ENCODE measurements at regions not wholly inside any gene's neighbourhood (a gene's known extent, or its start where the extent isn't known, plus 50 kb on each side); places are given as distances from the start of the nearest gene placed in this dataset.

DNA sequence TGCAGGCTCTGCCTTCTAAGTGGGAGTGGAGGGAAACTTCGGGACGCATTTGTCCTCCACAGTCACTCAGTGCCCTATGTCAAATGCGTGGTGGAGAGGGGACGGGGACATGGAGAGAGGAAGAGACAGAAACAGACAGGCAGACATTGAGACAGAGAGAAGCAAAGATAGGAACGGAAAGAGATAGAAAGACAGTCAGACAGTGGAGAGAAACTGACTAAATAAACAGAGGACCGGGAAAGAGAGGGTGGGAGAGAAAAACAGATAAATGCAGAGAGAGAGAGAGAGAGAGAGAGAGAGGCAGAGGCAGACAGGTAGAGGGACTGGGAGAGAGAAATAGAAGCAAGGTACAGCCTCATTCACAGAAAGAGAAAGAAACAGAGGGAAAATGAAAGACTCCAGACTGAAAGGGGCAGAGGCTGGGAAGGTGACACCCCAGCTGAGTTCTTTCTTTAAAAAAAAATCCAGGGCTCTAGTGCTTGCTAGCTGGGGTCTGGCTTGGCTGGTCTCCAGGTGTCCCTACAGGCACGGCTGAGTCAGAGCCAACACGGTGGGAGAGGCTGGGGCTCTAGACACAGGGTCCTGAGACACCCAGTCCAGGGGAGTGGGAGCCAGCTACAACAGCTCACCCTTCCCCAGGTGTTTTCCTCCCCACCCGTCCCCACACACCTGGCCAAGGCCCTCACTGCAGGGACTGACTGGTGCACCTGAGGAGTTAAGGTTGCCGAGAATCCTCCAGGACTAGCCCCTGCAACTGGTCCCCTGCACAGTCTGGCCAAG, 506.1 kb upstream of the PROK2 start:
- Histone ChIP-seq H3K4me3 (ENCODE audit: low read length) (no peak overlapping the region), H3K27me3 (ENCODE audit: insufficient read depth, low read length) (no peaks in the 10 kb centered on the region; the same call in 1 of the 2 replicates), H3K9ac (ENCODE audit: low read depth, low read length) (no peak overlapping the region), H3K27ac (ENCODE audit: low read length) (no peak overlapping the region), H3K9me3 (ENCODE audit: insufficient read depth, low read depth, low read length) (no peaks in the 10 kb centered on the region), H3K4me1 (ENCODE audit: insufficient read depth, low read length) (0 out of 2 replicates have a peak, but pooled peaks cover 4% of the 10 kb centered on the region), H3K36me3 (ENCODE audit: insufficient read depth, low read depth, low read length) (no peaks in the 10 kb centered on the region)

DNA sequence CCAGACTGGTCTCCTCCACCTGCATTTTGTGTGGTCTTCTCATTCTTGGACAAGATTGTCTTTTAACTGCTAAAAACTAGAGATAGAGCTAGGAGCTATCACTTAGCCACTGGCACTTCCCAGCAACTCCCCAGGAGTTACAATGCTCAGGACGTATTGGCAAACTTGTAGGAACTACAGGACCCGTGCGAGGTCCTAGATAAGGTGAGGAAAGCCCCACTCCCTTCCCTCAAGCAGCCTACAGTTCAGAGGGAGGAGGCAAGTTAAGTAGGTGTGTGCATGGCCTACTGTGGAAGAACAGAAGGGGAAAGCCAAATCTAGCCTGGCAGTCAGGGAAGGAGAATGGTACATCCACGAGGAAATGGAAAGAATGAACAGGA, 504.7 kb upstream of the PROK2 start:
- 0 out of 2 replicates have a peak, but pooled peaks cover 4% of the 10 kb centered on the region for H3K4me1 ChIP-seq (ENCODE audit: insufficient read depth, low read length)
- H3K9ac ChIP-seq (ENCODE audit: low read depth, low read length), result no peak overlapping the region
- no peaks in the 10 kb centered on the region; the same call in 1 of the 2 replicates for H3K27me3 ChIP-seq (ENCODE audit: insufficient read depth, low read length)
- no peak overlapping the region for H3K27ac ChIP-seq (ENCODE audit: low read length)
- H3K36me3 ChIP-seq (ENCODE audit: insufficient read depth, low read depth, low read length), result no peaks in the 10 kb centered on the region
- no peaks in the 10 kb centered on the region for H3K9me3 ChIP-seq (ENCODE audit: insufficient read depth, low read depth, low read length)
- H3K4me3 ChIP-seq (ENCODE audit: low read length), result no peak overlapping the region

DNA sequence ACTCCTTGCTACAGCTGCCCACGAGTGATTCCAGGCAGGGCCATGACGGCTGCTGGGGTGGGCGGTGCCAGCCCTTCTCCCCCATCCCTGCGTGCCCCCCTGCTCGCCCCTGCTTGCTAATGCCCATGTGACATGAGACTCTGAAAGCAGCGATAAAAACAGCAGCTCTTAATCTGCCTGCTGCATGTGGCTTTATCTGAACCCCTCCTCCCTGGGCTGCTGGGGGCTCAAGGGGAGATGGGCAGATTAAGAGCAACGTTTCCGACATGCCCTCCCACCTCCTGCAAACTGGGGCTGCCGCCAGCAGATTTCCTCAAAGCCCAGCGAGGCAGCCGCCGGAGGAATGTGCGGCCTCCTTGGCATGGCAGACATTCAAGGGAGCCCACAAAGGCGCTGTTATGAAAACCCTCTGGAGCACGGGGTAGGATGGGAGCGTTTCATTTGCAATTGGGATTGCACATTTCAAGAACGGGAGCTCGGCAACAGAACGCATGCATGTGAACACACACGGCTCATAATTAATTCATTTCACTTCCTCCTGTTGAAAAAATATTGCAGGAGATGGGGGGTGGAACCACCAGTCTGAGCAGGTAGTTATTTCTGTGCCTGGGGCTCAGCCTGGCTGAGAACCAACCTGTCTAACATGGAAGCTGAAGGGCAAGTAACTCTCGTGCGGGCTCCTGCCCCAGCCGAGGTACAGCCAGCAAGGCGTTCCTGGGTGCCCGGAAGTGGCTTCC, 504.2 kb upstream of the PROK2 start:
- no peaks in the 10 kb centered on the region for H3K9me3 ChIP-seq (ENCODE audit: insufficient read depth, low read depth, low read length)
- H3K27ac ChIP-seq (ENCODE audit: low read length), result no peak overlapping the region
- no peak overlapping the region for H3K9ac ChIP-seq (ENCODE audit: low read depth, low read length)
- H3K4me1 ChIP-seq (ENCODE audit: insufficient read depth, low read length), result 0 out of 2 replicates have a peak, but pooled peaks cover 4% of the 10 kb centered on the region
- H3K27me3 ChIP-seq (ENCODE audit: insufficient read depth, low read length), result no peaks in the 10 kb centered on the region; the same call in 1 of the 2 replicates
- H3K36me3 ChIP-seq (ENCODE audit: insufficient read depth, low read depth, low read length), result no peaks in the 10 kb centered on the region
- no peak overlapping the region for H3K4me3 ChIP-seq (ENCODE audit: low read length)

DNA sequence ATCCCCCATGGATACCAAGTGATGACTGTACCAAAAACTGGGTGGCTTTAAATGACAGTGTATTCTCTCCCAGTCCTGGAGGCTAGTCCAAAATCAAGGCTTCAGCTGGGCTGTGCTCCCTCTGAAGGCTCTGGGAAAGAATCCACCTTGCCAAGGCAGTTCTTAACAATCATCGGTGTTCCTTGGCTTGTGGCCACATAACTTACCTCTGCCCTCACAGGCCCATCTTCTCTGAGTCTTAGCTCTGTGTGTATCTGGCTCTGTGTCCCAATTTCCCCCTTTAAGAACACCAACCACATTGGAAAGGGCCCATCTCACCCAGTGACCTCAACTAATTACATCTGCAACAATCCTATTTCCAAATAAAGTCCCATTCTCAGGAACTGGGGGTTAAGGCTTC, 503.0 kb upstream of the PROK2 start:
- 0 out of 2 replicates have a peak, but pooled peaks cover 4% of the 10 kb centered on the region for H3K4me1 ChIP-seq (ENCODE audit: insufficient read depth, low read length)
- no peak overlapping the region for H3K4me3 ChIP-seq (ENCODE audit: low read length)
- no peak overlapping the region for H3K27ac ChIP-seq (ENCODE audit: low read length)
- peaks cover under 1% of the 10 kb centered on the region; the same call in 1 of the 2 replicates for H3K9me3 ChIP-seq (ENCODE audit: insufficient read depth, low read depth, low read length)
- no peak overlapping the region for H3K9ac ChIP-seq (ENCODE audit: low read depth, low read length)
- H3K27me3 ChIP-seq (ENCODE audit: insufficient read depth, low read length), result no peaks in the 10 kb centered on the region; the same call in 1 of the 2 replicates
- no peaks in the 10 kb centered on the region for H3K36me3 ChIP-seq (ENCODE audit: insufficient read depth, low read depth, low read length)

DNA sequence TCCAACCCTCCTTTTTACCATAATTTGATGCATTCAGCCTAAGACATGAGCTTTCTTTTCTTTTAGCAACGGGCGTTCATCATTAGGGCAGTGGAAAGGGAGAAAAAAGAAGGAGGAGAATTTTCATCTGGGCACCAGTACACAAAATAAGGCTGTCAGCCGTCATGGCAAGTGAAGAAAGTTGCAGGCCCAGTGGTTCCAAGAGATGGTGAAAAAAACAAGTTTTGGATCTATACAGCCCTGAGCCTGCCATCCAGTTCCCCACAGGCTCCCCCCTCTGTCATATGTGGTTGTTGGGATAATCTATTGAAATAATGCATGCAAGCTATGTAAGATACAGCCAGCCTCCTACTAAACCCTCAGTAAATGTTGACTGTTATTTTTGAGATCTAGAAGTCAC, 500.6 kb upstream of the PROK2 start:
- H3K4me1 ChIP-seq (ENCODE audit: insufficient read depth, low read length), result 0 out of 2 replicates have a peak, but pooled peaks cover 4% of the 10 kb centered on the region
- H3K36me3 ChIP-seq (ENCODE audit: insufficient read depth, low read depth, low read length), result no peaks in the 10 kb centered on the region
- H3K27ac ChIP-seq (ENCODE audit: low read length), result no peak overlapping the region
- H3K4me3 ChIP-seq (ENCODE audit: low read length), result no peak overlapping the region
- peaks cover 5% of the 10 kb centered on the region; the same call in 1 of the 2 replicates for H3K9me3 ChIP-seq (ENCODE audit: insufficient read depth, low read depth, low read length)
- H3K27me3 ChIP-seq (ENCODE audit: insufficient read depth, low read length), result no peaks in the 10 kb centered on the region; the same call in 1 of the 2 replicates
- H3K9ac ChIP-seq (ENCODE audit: low read depth, low read length), result no peak overlapping the region

DNA sequence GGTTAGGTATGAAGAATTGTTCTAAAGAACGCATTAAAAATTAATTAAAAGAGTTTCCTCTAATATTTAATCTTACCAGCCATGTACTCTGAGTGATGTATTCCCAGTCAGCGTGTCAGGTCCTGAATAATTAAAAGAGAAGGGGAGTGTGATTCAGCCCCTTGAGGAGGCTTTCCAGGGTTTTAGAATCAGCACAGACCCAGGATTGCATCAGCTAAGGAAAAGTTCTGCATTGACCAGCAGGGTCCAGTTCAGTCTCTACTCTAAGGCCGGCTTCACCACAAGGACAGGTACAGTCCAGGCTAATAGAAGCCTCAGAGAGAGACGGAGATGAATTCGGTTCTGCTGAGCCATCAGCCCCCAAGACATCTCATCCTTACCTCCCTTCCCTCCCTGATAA, 499.5 kb upstream of the PROK2 start:
- no peak overlapping the region for H3K27ac ChIP-seq (ENCODE audit: low read length)
- peaks cover 3% of the 10 kb centered on the region; the same call in 1 of the 2 replicates for H3K4me1 ChIP-seq (ENCODE audit: insufficient read depth, low read length)
- H3K4me3 ChIP-seq (ENCODE audit: low read length), result no peak overlapping the region
- H3K9ac ChIP-seq (ENCODE audit: low read depth, low read length), result no peak overlapping the region
- no peaks in the 10 kb centered on the region for H3K27me3 ChIP-seq (ENCODE audit: insufficient read depth, low read length)
- peaks cover 5% of the 10 kb centered on the region; the same call in 1 of the 2 replicates for H3K9me3 ChIP-seq (ENCODE audit: insufficient read depth, low read depth, low read length)
- no peaks in the 10 kb centered on the region for H3K36me3 ChIP-seq (ENCODE audit: insufficient read depth, low read depth, low read length)

DNA sequence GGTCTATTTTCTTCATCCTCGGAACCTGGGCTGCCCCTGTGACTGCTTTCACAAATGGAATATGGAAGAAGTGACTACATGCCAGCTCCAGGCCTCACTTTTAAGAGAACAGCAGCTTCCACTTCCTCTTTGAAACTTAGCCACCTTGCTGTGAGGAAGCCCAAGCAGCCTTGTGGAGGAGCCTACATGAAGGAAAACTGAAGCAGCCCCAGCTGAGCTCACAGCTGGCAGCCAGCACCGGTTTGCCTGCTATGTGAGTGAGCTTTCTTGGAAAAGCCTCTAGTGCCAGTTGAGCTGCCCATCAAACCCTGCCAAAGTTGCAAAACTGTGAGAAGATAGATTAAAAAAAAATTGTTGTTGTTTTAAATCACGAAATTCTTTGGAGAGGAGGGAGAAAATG, 498.0 kb upstream of the PROK2 start:
- peaks cover 5% of the 10 kb centered on the region; the same call in 1 of the 2 replicates for H3K9me3 ChIP-seq (ENCODE audit: insufficient read depth, low read depth, low read length)
- H3K27ac ChIP-seq (ENCODE audit: low read length), result no peak overlapping the region
- no peaks in the 10 kb centered on the region for H3K36me3 ChIP-seq (ENCODE audit: insufficient read depth, low read depth, low read length)
- H3K9ac ChIP-seq (ENCODE audit: low read depth, low read length), result no peak overlapping the region
- H3K27me3 ChIP-seq (ENCODE audit: insufficient read depth, low read length), result no peaks in the 10 kb centered on the region
- H3K4me1 ChIP-seq (ENCODE audit: insufficient read depth, low read length), result no peaks in the 10 kb centered on the region; the same call in 1 of the 2 replicates
- H3K4me3 ChIP-seq (ENCODE audit: low read length), result no peak overlapping the region

DNA sequence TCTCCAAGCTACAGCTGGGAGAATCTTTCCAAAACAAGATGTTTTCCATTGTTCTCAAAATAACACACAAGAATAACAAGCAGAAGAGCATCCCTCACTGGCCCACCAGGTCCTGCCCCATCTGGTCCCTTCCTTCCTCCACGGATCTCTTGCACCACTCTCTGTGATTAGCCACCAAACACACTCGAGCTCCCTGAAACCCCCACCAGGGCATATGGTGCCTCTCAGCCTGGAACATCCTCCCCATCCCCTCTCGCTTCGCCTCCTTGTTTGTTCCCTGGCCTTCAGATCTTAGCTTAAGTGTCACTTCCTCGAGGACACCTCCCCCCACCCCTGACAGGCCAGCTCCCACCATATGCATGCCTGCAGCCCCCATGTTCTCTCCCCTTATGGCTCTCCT, 496.6 kb upstream of the PROK2 start:
- Histone ChIP-seq H3K4me1 (ENCODE audit: insufficient read depth, low read length) (no peaks in the 10 kb centered on the region; the same call in 1 of the 2 replicates), H3K4me3 (ENCODE audit: low read length) (no peak overlapping the region), H3K9me3 (ENCODE audit: insufficient read depth, low read depth, low read length) (peaks cover 5% of the 10 kb centered on the region; the same call in 1 of the 2 replicates), H3K9ac (ENCODE audit: low read depth, low read length) (no peak overlapping the region), H3K27ac (ENCODE audit: low read length) (no peak overlapping the region), H3K36me3 (ENCODE audit: insufficient read depth, low read depth, low read length) (no peaks in the 10 kb centered on the region), H3K27me3 (ENCODE audit: insufficient read depth, low read length) (no peaks in the 10 kb centered on the region)

DNA sequence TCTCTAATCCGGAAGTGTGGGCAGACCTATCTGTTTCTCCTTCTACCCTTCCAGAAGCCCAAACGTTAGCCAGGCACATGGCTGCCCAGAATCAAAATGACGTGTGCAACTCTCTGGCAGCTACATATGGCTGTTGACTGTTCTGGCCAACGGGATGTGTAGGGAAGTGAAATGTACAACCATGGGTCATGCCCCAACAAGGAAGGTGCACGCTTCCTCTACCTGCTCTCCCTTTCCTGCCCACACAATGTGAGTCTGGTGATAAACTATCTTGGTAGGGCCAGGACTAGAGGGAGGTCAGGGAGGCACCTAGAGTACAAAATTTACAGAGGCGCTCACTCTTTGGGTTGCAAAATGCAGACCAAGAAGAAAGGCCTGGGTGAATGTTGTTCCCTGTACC, 495.9 kb upstream of the PROK2 start:
- Histone ChIP-seq H3K4me1 (ENCODE audit: insufficient read depth, low read length) (no peaks in the 10 kb centered on the region; the same call in 1 of the 2 replicates), H3K9me3 (ENCODE audit: insufficient read depth, low read depth, low read length) (peaks cover 5% of the 10 kb centered on the region; the same call in 1 of the 2 replicates), H3K4me3 (ENCODE audit: low read length) (no peak overlapping the region), H3K27me3 (ENCODE audit: insufficient read depth, low read length) (no peaks in the 10 kb centered on the region), H3K27ac (ENCODE audit: low read length) (no peak overlapping the region), H3K9ac (ENCODE audit: low read depth, low read length) (no peak overlapping the region), H3K36me3 (ENCODE audit: insufficient read depth, low read depth, low read length) (no peaks in the 10 kb centered on the region)

DNA sequence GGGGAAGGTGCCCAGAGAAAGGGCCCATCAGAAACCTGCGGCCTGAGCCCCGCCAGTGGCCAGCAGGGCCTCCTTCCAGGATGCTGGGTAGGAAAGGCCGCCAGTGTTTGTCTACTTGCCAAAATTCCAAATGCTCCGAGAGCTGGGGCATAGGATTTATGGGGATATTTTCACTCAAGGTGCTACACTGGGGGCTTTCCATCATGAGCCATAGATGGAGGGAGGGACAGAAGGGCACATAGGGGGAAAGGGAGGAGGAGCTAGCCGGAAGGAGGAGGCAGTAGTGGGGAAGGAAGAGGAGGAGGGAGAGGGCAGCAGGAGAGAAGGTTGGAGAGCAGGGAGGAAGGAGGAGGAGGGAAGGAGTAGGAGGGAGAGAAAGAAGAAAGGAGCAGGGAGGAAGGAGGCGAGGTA, 494.7 kb upstream of the PROK2 start:
- Histone ChIP-seq H3K9ac (ENCODE audit: low read depth, low read length) (no peak overlapping the region), H3K4me1 (ENCODE audit: insufficient read depth, low read length) (no peaks in the 10 kb centered on the region; the same call in 1 of the 2 replicates), H3K4me3 (ENCODE audit: low read length) (no peak overlapping the region), H3K36me3 (ENCODE audit: insufficient read depth, low read depth, low read length) (no peaks in the 10 kb centered on the region), H3K9me3 (ENCODE audit: insufficient read depth, low read depth, low read length) (peaks cover 5% of the 10 kb centered on the region; the same call in 1 of the 2 replicates), H3K27ac (ENCODE audit: low read length) (no peak overlapping the region), H3K27me3 (ENCODE audit: insufficient read depth, low read length) (no peaks in the 10 kb centered on the region)

DNA sequence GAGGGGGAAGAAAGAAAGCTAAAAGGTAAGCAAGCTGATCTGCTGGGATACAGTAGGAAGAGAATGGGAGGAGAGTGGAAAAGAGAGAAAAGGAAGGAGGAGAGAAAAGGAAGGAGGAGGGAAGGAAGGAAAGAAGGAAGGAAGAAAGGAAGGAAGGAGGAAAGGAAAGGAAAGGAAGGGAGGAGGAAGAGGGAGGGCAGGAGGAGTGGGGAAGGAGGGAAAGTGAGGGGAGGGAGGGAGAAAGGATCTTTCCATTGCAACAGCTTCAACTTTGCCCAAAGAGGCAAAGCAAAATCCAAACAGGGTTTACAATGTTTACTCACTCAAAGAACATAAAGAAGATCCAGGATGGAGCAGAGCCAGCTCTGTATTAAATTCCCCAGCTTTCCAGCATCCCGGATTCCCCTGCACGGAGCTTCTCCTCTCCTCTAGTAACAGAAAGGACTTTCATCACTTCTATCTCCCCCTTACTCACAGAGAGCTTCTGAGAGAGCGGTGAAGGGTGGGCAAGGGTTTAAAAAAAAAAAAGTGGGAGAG, 494.2 kb upstream of the PROK2 start:
- Histone ChIP-seq H3K36me3 (ENCODE audit: insufficient read depth, low read depth, low read length) (no peaks in the 10 kb centered on the region), H3K9ac (ENCODE audit: low read depth, low read length) (no peak overlapping the region), H3K27ac (ENCODE audit: low read length) (no peak overlapping the region), H3K4me1 (ENCODE audit: insufficient read depth, low read length) (peaks cover 4% of the 10 kb centered on the region), H3K4me3 (ENCODE audit: low read length) (no peak overlapping the region), H3K9me3 (ENCODE audit: insufficient read depth, low read depth, low read length) (peaks cover 5% of the 10 kb centered on the region; the same call in 1 of the 2 replicates), H3K27me3 (ENCODE audit: insufficient read depth, low read length) (no peaks in the 10 kb centered on the region)
